ENCODE measurements at regions not wholly inside any gene's neighbourhood (a gene's known extent, or its start where the extent isn't known, plus 50 kb on each side); places are given as distances from the start of the nearest gene placed in this dataset.
"Not testable (repeated sequence)": the region's sequence is repeated elsewhere in the genome, so short reads cannot be mapped to it uniquely, and the experiment has no call there.

- not testable (repeated sequence) for DNase-seq
These were observed 2067.0 kb upstream of the CDH6 start for GRCh38 chr5:29126462-29126861.

- no peak for DNase-seq
These were observed 2071.2 kb upstream of the CDH6 start for GRCh38 chr5:29122306-29122705.

GRCh38 chr5:29114331-29114768 is 2076.0 kb upstream of the CDH9 start:
- DNase-seq, result no peak

GRCh38 chr5:29113516-29113915 is 2075.1 kb upstream of the CDH9 start:
- no peak for DNase-seq

- DNase-seq, result no peak
These were observed 2061.2 kb upstream of the CDH9 start for GRCh38 chr5:29099585-29099984.

- no peak for DNase-seq
These were observed 2051.3 kb upstream of the CDH9 start for GRCh38 chr5:29089591-29090130.

GRCh38 chr5:29085142-29085541 is 2046.8 kb upstream of the CDH9 start:
- DNase-seq, result no peak

GRCh38 chr5:29079771-29080170 is 2041.4 kb upstream of the CDH9 start:
- no peak for DNase-seq

GRCh38 chr5:29077451-29077850 is 2039.1 kb upstream of the CDH9 start:
- DNase-seq, result no peak

- no peak for DNase-seq
These were observed 2030.7 kb upstream of the CDH9 start for GRCh38 chr5:29069104-29069402.

- DNase-seq, result no peak
These were observed 2023.0 kb upstream of the CDH9 start for GRCh38 chr5:29061381-29061780.

GRCh38 chr5:29054694-29055093 is 2016.3 kb upstream of the CDH9 start:
- no peak for DNase-seq

GRCh38 chr5:29054282-29054681 is 2015.9 kb upstream of the CDH9 start:
- no peak for DNase-seq

- DNase-seq, result no peak
These were observed 2013.1 kb upstream of the CDH9 start for GRCh38 chr5:29051509-29051908.

- DNase-seq, result no peak
These were observed 2003.8 kb upstream of the CDH9 start for GRCh38 chr5:29042152-29042551.

GRCh38 chr5:29040404-29040803 is 2002.0 kb upstream of the CDH9 start:
- no peak for DNase-seq

GRCh38 chr5:29039994-29040393 is 2001.6 kb upstream of the CDH9 start:
- no peak for DNase-seq

- no peak for DNase-seq
These were observed 1999.3 kb upstream of the CDH9 start for GRCh38 chr5:29037716-29038115.

- no peak for DNase-seq
These were observed 1985.7 kb upstream of the CDH9 start for GRCh38 chr5:29024052-29024451.

- DNase-seq, result no peak
These were observed 1985.2 kb upstream of the CDH9 start for GRCh38 chr5:29023541-29023940.

GRCh38 chr5:29017501-29017900 is 1979.1 kb upstream of the CDH9 start:
- no peak for DNase-seq

- no peak for DNase-seq
These were observed 1977.7 kb upstream of the CDH9 start for GRCh38 chr5:29016067-29016466.

- DNase-seq, result no peak
These were observed 1977.1 kb upstream of the CDH9 start for GRCh38 chr5:29015523-29015922.

- DNase-seq, result no peak
These were observed 1967.0 kb upstream of the CDH9 start for GRCh38 chr5:29005386-29005785.

GRCh38 chr5:29002481-29002880 is 1964.1 kb upstream of the CDH9 start:
- no peak for DNase-seq

GRCh38 chr5:29001666-29002065 is 1963.3 kb upstream of the CDH9 start:
- DNase-seq, result no peak

Measured in NCI-H1092 (cell line).